H1 (cell line): ENCODE measurements at regions not wholly inside any gene's neighbourhood (a gene's known extent, or its start where the extent isn't known, plus 50 kb on each side); places are given as distances from the start of the nearest gene placed in this dataset.

Experiments
- CBX5 ChIP-seq: fragments of 300-800, 300-1000 bp; sonication (generic); IDR thresholded peaks from 2 replicates; pipeline ENCODE4 v1.7.1; 2016; ENCODE audit warnings: antibody characterized with exemption, low read length, low read depth
- NANOG ChIP-seq: IDR thresholded peaks from 2 replicates; pipeline ENCODE4 v1.6.1; 2011; ENCODE audit warnings: low read length, low read depth, mild to moderate bottlenecking, inconsistent platforms; ENCODE audit not compliant: insufficient read depth, poor library complexity, severe bottlenecking
- SAP30 ChIP-seq: fragments of 300-600 bp; sonication (generic); IDR thresholded peaks from 2 replicates; pipeline ENCODE4 v1.7.1; 2012; ENCODE audit warnings: low read length, moderate library complexity, mild to moderate bottlenecking, inconsistent platforms; ENCODE audit not compliant: insufficient read depth, insufficient replicate concordance

DNA sequence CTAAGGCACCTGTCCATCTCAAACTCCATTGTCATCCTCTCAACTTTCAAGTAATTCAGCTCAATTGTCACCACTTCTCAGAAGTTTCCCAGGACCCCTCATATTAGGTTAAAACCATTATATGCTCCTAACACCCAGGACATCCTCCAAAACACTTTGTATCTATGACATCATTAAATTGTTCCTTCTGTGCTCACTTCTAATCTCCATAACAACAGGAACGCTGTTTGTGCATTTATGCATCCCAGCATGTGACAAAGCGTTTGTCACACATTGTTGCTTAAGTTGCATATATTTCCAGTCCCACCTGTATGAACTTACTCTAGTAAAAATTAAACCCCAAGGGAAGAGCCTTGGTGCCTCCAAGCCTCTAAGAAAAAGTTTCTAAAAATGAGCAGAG, 133.9 kb downstream of the TBX5 start (continued):
- TF ChIP-seq NANOG (no peak), SAP30 (no peak), CBX5 (no peak)
